ENCODE measurements at regions not wholly inside any gene's neighbourhood (a gene's known extent, or its start where the extent isn't known, plus 50 kb on each side); places are given as distances from the start of the nearest gene placed in this dataset.

DNA sequence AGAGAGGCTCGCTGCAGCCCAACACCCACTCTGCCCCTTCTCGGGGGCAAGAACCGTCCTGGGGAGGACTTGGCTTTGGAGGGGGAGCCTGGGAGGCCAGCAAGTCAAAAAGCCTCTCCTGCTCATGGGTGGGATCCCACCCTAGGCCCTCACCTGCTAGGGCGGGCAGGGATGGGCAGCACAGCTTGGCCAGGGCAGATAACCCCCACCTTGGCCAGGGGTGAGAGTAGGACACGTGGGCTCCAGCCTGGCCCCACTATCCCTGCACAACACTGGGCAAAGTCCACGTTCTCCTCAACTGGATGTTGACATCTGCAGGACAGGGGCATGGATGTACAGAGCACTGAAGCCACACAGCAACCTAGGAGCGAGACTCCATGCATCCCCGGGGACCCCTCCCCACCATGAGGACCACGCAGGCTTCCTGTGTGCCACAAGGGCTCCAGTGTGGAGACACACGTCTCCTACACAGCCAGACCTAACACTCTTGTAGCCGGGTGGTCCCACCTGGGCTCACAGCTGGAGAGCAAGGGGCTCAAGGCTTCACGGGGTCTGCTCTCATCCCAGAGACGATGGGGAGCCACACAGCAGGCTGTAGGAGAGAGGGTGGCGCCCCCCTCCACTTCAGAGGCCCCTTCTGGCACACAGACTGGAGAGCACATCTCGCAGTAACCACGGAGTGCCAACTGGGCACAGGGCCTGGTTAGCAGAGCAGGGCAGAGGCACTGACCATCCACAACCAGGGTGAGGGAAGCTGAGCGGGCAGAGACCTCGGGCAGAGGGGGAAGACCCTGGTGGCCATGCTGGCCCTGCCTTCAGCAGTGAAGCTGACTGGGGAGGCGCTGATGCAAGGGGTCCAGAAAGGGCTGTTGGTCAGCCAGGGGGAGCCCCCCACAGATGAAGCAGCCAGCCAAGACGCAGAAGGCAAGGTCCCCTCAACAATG lies 171.1 kb downstream of the CRYBB2 start (continued):
- TF ChIP-seq, protein P1, sequence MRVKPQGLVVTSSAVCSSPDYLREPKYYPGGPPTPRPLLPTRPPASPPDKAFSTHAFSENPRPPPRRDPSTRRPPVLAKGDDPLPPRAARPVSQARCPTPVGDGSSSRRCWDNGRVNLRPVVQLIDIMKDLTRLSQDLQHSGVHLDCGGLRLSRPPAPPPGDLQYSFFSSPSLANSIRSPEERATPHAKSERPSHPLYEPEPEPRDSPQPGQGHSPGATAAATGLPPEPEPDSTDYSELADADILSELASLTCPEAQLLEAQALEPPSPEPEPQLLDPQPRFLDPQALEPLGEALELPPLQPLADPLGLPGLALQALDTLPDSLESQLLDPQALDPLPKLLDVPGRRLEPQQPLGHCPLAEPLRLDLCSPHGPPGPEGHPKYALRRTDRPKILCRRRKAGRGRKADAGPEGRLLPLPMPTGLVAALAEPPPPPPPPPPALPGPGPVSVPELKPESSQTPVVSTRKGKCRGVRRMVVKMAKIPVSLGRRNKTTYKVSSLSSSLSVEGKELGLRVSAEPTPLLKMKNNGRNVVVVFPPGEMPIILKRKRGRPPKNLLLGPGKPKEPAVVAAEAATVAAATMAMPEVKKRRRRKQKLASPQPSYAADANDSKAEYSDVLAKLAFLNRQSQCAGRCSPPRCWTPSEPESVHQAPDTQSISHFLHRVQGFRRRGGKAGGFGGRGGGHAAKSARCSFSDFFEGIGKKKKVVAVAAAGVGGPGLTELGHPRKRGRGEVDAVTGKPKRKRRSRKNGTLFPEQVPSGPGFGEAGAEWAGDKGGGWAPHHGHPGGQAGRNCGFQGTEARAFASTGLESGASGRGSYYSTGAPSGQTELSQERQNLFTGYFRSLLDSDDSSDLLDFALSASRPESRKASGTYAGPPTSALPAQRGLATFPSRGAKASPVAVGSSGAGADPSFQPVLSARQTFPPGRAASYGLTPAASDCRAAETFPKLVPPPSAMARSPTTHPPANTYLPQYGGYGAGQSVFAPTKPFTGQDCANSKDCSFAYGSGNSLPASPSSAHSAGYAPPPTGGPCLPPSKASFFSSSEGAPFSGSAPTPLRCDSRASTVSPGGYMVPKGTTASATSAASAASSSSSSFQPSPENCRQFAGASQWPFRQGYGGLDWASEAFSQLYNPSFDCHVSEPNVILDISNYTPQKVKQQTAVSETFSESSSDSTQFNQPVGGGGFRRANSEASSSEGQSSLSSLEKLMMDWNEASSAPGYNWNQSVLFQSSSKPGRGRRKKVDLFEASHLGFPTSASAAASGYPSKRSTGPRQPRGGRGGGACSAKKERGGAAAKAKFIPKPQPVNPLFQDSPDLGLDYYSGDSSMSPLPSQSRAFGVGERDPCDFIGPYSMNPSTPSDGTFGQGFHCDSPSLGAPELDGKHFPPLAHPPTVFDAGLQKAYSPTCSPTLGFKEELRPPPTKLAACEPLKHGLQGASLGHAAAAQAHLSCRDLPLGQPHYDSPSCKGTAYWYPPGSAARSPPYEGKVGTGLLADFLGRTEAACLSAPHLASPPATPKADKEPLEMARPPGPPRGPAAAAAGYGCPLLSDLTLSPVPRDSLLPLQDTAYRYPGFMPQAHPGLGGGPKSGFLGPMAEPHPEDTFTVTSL (CRISPR knock-in tag; IDR thresholded peaks at IDR 0.05; ENCODE audit: borderline replicate concordance), result no peak
- TF ChIP-seq HMGA1 (CRISPR knock-in tag; conservative IDR thresholded peaks at IDR 0.05) (no peak), MXI1 (IDR thresholded peaks at IDR 0.05; ENCODE audit: borderline replicate concordance, low read depth, low read length) (peak; percentile 76; the same call in 1 of the 3 replicates), MEIS2 (CRISPR knock-in tag; IDR thresholded peaks at IDR 0.05) (no peak; the same call in 1 of the 2 replicates), ZFP36L2 (CRISPR knock-in tag; IDR thresholded peaks at IDR 0.05) (no peak), NR2C2 (CRISPR knock-in tag; IDR thresholded peaks at IDR 0.05; ENCODE audit: borderline replicate concordance) (no peak), ZNF570 (CRISPR knock-in tag; IDR thresholded peaks at IDR 0.05; ENCODE audit: borderline replicate concordance) (no peak), ZNF121 (CRISPR knock-in tag; IDR thresholded peaks at IDR 0.05) (peak; percentile 50; the same call in 1 of the 2 replicates), SNRNP70 (IDR thresholded peaks at IDR 0.05; ENCODE audit: low read depth, low read length) (no peak), KDM3A (CRISPR knock-in tag; IDR thresholded peaks at IDR 0.05; ENCODE audit: low read depth) (peak; percentile 36; the same call in 1 of the 2 replicates), TEAD2 (CRISPR knock-in tag; IDR thresholded peaks at IDR 0.05) (no peak), TBX2 (CRISPR knock-in tag; IDR thresholded peaks at IDR 0.05; ENCODE audit: borderline replicate concordance) (peak; percentile 55; the same call in 1 of the 2 replicates), EEA1 (CRISPR knock-in tag; IDR thresholded peaks at IDR 0.05; ENCODE audit: borderline replicate concordance) (no peak), ZNF335 (CRISPR knock-in tag; IDR thresholded peaks at IDR 0.05) (no peak), NRL (CRISPR knock-in tag; IDR thresholded peaks at IDR 0.05; ENCODE audit: borderline replicate concordance) (peak; percentile 47), HNRNPH1 (optimal IDR thresholded peaks at IDR 0.05; ENCODE audit: low read depth, low read length) (no peak), HNF4G (IDR thresholded peaks at IDR 0.05; ENCODE audit: borderline replicate concordance, low read depth, low read length) (peak; percentile 87), HNF4G (CRISPR knock-in tag; IDR thresholded peaks at IDR 0.05; ENCODE audit: borderline replicate concordance, low read depth) (peak; percentile 88; the same call in 1 of the 2 replicates), NONO (IDR thresholded peaks at IDR 0.05) (no peak), NONO (CRISPR knock-in tag; conservative IDR thresholded peaks at IDR 0.05) (peak; percentile 71; the same call in 1 of the 2 replicates), ZBTB7B (CRISPR knock-in tag; IDR thresholded peaks at IDR 0.05) (peak; percentile 57)
- TF ChIP-seq, protein P2, sequence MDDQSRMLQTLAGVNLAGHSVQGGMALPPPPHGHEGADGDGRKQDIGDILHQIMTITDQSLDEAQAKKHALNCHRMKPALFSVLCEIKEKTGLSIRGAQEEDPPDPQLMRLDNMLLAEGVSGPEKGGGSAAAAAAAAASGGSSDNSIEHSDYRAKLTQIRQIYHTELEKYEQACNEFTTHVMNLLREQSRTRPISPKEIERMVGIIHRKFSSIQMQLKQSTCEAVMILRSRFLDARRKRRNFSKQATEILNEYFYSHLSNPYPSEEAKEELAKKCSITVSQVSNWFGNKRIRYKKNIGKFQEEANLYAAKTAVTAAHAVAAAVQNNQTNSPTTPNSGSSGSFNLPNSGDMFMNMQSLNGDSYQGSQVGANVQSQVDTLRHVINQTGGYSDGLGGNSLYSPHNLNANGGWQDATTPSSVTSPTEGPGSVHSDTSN (CRISPR knock-in tag; IDR thresholded peaks at IDR 0.05; ENCODE audit: borderline replicate concordance), result no peak
- TF ChIP-seq, protein P3, sequence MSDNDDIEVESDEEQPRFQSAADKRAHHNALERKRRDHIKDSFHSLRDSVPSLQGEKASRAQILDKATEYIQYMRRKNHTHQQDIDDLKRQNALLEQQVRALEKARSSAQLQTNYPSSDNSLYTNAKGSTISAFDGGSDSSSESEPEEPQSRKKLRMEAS (IDR thresholded peaks at IDR 0.05), result peak; percentile 91

All from HepG2 (cell line).